NCI-H526 (cell line): ENCODE measurements at regions not wholly inside any gene's neighbourhood (a gene's known extent, or its start where the extent isn't known, plus 50 kb on each side); places are given as distances from the start of the nearest gene placed in this dataset.
"Not testable (repeated sequence)": the region's sequence is repeated elsewhere in the genome, so short reads cannot be mapped to it uniquely, and the experiment has no call there.

ENCODE experiments used
- DNase-seq, 2 experiments: peaks; one replicate each; lab custom pipeline; 2025; lab: John Stamatoyannopoulos, UW

- peak in 1 of 2 experiments; percentile 1 for DNase-seq
Measured at GRCh38 chrX:16067886-16068515, 55.4 kb upstream of the GRPR start.

GRCh38 chrX:16063921-16064320, 59.4 kb upstream of the GRPR start:
- DNase-seq: no peak

GRCh38 chrX:16063141-16063540, 60.2 kb upstream of the GRPR start:
- DNase-seq: no peak

GRCh38 chrX:16061296-16061695, 62.1 kb upstream of the GRPR start:
- DNase-seq: no peak

- peak; percentile 71 to 73 for DNase-seq
Measured at GRCh38 chrX:16060252-16060651, 63.1 kb upstream of the GRPR start.

GRCh38 chrX:16049126-16049525, 74.2 kb upstream of the GRPR start:
- DNase-seq: not testable (repeated sequence)

GRCh38 chrX:16042980-16043379, 80.4 kb upstream of the GRPR start:
- no peak for DNase-seq

- no peak for DNase-seq
Measured at GRCh38 chrX:16039834-16040233, 83.5 kb upstream of the GRPR start.

- no peak for DNase-seq
Measured at GRCh38 chrX:16039363-16039762, 84.0 kb upstream of the GRPR start.

GRCh38 chrX:16033331-16033730, 90.0 kb upstream of the GRPR start:
- DNase-seq: no peak

- DNase-seq: no peak
Measured at GRCh38 chrX:16028576-16028975, 94.8 kb upstream of the GRPR start.

GRCh38 chrX:16023790-16024734, 99.3 kb upstream of the GRPR start:
- no peak for DNase-seq

- DNase-seq: no peak
Measured at GRCh38 chrX:16022580-16023200, 100.7 kb upstream of the GRPR start.

- DNase-seq: no peak
Measured at GRCh38 chrX:16018291-16018690, 105.1 kb upstream of the GRPR start.

GRCh38 chrX:16014171-16014570, 109.2 kb upstream of the GRPR start:
- no peak for DNase-seq

GRCh38 chrX:16012250-16012649, 111.1 kb upstream of the GRPR start:
- DNase-seq: no peak

GRCh38 chrX:16005917-16006316, 117.4 kb upstream of the GRPR start:
- no peak for DNase-seq

- no peak for DNase-seq
Measured at GRCh38 chrX:16002185-16002584, 121.2 kb upstream of the GRPR start.

GRCh38 chrX:15998350-15998749, 125.0 kb upstream of the GRPR start:
- DNase-seq: no peak

GRCh38 chrX:15989716-15990115, 133.6 kb upstream of the GRPR start:
- DNase-seq: no peak

GRCh38 chrX:15988661-15989603, 134.3 kb upstream of the AP1S2 start:
- DNase-seq: no peak

GRCh38 chrX:15985937-15986336, 131.3 kb upstream of the AP1S2 start:
- no peak for DNase-seq
